ENCODE measurements at regions not wholly inside any gene's neighbourhood (a gene's known extent, or its start where the extent isn't known, plus 50 kb on each side); places are given as distances from the start of the nearest gene placed in this dataset.

DNA sequence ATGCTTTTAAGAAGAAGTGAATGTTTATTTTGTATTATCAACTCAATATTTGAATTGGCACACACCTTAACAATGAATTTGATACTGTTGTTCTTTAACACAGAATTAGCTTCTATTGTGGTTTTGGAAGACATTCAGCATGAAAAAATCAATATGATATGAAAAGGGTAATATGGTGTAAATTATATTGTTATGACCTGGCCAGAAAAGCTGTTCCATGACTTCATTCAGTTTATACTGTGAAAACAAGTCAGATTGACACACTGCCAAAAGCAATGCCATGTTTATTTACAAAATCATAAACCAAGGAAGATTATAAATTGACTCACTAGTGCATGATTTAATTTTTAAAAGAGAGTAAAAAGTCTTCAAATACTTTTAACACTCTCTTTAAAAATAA lies 851.4 kb upstream of the SEL1L start:
- TF ChIP-seq POLR2AphosphoS5 (IDR thresholded peaks at IDR 0.05; ENCODE audit: borderline replicate concordance, low read depth, low read length) (no peak), EZH2 (IDR thresholded peaks at IDR 0.05) (no peak), FOXP2 (optimal IDR thresholded peaks at IDR 0.05; ENCODE audit: control extremely low read depth, extremely low read length, insufficient read depth) (no peak)
